Peyer's patch (tissue), 4 donors: ENCODE measurements at regions not wholly inside any gene's neighbourhood (a gene's known extent, or its start where the extent isn't known, plus 50 kb on each side); places are given as distances from the start of the nearest gene placed in this dataset.

ENCODE experiments used
- DNase-seq, 3 donors: peaks; one replicate each; pipeline ENCODE4 v3.0.0-alpha.2; 2017 to 2019
- H3K27ac ChIP-seq, 4 donors: fragments of 200-600 bp; sonication (generic); one replicate each; pipeline ENCODE4 v1.5.1; 2016 to 2019
- H3K27me3 ChIP-seq, 2 donors: fragments of 200-600 bp; sonication (generic); one replicate each; pipeline ENCODE4 v1.5.1; 2019
- H3K36me3 ChIP-seq, 3 donors: fragments of 200-600 bp; sonication (generic); one replicate each; pipeline ENCODE4 v1.5.1; 2016 to 2019
- H3K4me1 ChIP-seq, 4 donors: fragments of 200-600 bp; sonication (generic); one replicate each; pipeline ENCODE4 v1.5.1; 2016 to 2019
- H3K4me3 ChIP-seq, 4 donors: fragments of 200-600 bp; sonication (generic); 1 replicate in 3 of 4; 2 replicates in 1 of 4; pipeline ENCODE4 v1.5.1; 2016 to 2019; ENCODE audit warnings: mild to moderate bottlenecking in 1 of 4
- H3K9me3 ChIP-seq, 4 donors: fragments of 200-600 bp; sonication (generic); one replicate each; pipeline ENCODE4 v1.5.1; 2016 to 2019; ENCODE audit warnings: mild to moderate bottlenecking in 1 of 4
- CTCF ChIP-seq, 6 experiments: fragments of 450-650 bp in 4 of 6; fragments of 200-600 bp in 2 of 6; sonication (generic) in 1 of 6; IDR thresholded peaks; one replicate each; pipeline ENCODE4 v1.5.1; 2017 to 2019; ENCODE audit warnings: antibody characterized with exemption in 6 of 6, mild to moderate bottlenecking in 3 of 6, moderate library complexity in 1 of 6
- POLR2A ChIP-seq, 2 donors: fragments of 450-650 bp; IDR thresholded peaks; one replicate each; pipeline ENCODE4 v1.5.1; 2017; ENCODE audit warnings: antibody characterized with exemption in 2 of 2, mild to moderate bottlenecking in 2 of 2, moderate library complexity in 2 of 2

GRCh38 chr2:22952656-22953225 lies 432.2 kb upstream of the KLHL29 start:
- Histone ChIP-seq H3K27me3 (no peaks in the 10 kb centered on the region), H3K9me3 (no peaks in the 10 kb centered on the region), H3K4me3 (no peak overlapping the region), H3K4me1 (no peaks in the 10 kb centered on the region), H3K36me3 (no peaks in the 10 kb centered on the region), H3K27ac (no peak overlapping the region)
- no peak for DNase-seq
- TF ChIP-seq CTCF (IDR thresholded peaks at IDR 0.05) (no peak), POLR2A (IDR thresholded peaks at IDR 0.05) (no peak)

- Histone ChIP-seq H3K4me3 (no peak overlapping the region), H3K27me3 (no peaks in the 10 kb centered on the region), H3K27ac (no peak overlapping the region), H3K4me1 (no peaks in the 10 kb centered on the region), H3K36me3 (no peaks in the 10 kb centered on the region), H3K9me3 (no peaks in the 10 kb centered on the region)
- no peak for TF ChIP-seq CTCF (IDR thresholded peaks at IDR 0.05)
- DNase-seq, result no peak
Measured at GRCh38 chr2:22957446-22957845, 427.5 kb upstream of the KLHL29 start.

- Histone ChIP-seq H3K9me3 (no peaks in the 10 kb centered on the region), H3K27me3 (no peaks in the 10 kb centered on the region), H3K4me1 (no peaks in the 10 kb centered on the region), H3K27ac (no peak overlapping the region), H3K36me3 (no peaks in the 10 kb centered on the region), H3K4me3 (no peak overlapping the region)
- TF ChIP-seq POLR2A (IDR thresholded peaks at IDR 0.05) (no peak), CTCF (IDR thresholded peaks at IDR 0.05) (no peak)
- DNase-seq, result no peak
Measured at GRCh38 chr2:22958308-22958707, 426.7 kb upstream of the KLHL29 start.

- Histone ChIP-seq H3K4me3 (no peak overlapping the region), H3K27me3 (no peaks in the 10 kb centered on the region), H3K4me1 (no peaks in the 10 kb centered on the region), H3K36me3 (no peaks in the 10 kb centered on the region), H3K27ac (no peak overlapping the region), H3K9me3 (no peaks in the 10 kb centered on the region)
- TF ChIP-seq POLR2A (IDR thresholded peaks at IDR 0.05), result no peak
- no peak for TF ChIP-seq CTCF (IDR thresholded peaks at IDR 0.05)
- no peak for DNase-seq
Measured at GRCh38 chr2:22967756-22968155, 417.2 kb upstream of the KLHL29 start.

GRCh38 chr2:22970284-22970975 lies 414.5 kb upstream of the KLHL29 start:
- no peak for DNase-seq
- no peaks in the 10 kb centered on the region for H3K9me3 ChIP-seq
- no peak overlapping the region for H3K27ac ChIP-seq
- no peaks in the 10 kb centered on the region for H3K36me3 ChIP-seq
- H3K27me3 ChIP-seq, result no peaks in the 10 kb centered on the region
- H3K4me3 ChIP-seq, result no peak overlapping the region
- H3K4me1 ChIP-seq, result no peaks in the 10 kb centered on the region
- no peak for TF ChIP-seq POLR2A (IDR thresholded peaks at IDR 0.05)
- TF ChIP-seq CTCF (IDR thresholded peaks at IDR 0.05), result no peak
